B cell (primary cell): ENCODE measurements at regions not wholly inside any gene's neighbourhood (a gene's known extent, or its start where the extent isn't known, plus 50 kb on each side); places are given as distances from the start of the nearest gene placed in this dataset.

ENCODE experiments used
- ATAC-seq: fragments of 200-7000 bp; cut with Tn5 transposase; one replicate; pipeline ENCODE4 v1.10.0; 2021; ENCODE audit warnings: low read depth, mild to moderate bottlenecking, moderate number of reproducible peaks, moderate library complexity
- CTCF ChIA-PET: fragments of 350-600 bp; sonication (Branson Sonifier 250); formaldehyde crosslinking; loops from one replicate; lab custom pipeline; 2021; ENCODE audit warnings: antibody characterized with exemption, inconsistent platforms; lab: Charles Lee
- POLR2A ChIA-PET: fragments of 350-600 bp; sonication (Branson Sonifier 250); formaldehyde crosslinking; loops from one replicate; lab custom pipeline; 2021; ENCODE audit warnings: antibody characterized with exemption; lab: Charles Lee
- DNase-seq: peaks from one replicate; pipeline ENCODE4 v3.0.0; 2013
- H2AFZ ChIP-seq: 2 replicates; pipeline ENCODE4 v1.6.1; 2012; ENCODE audit warnings: mild to moderate bottlenecking, low read depth, low read length; ENCODE audit not compliant: insufficient read depth, poor library complexity, severe bottlenecking
- H3K27ac ChIP-seq, 2 donors: 1 replicate in 1 of 2; 2 replicates in 1 of 2; pipeline ENCODE4 v1.5.1; 2012 to 2013; ENCODE audit warnings: low read length in 2 of 2, mild to moderate bottlenecking in 2 of 2, moderate library complexity in 1 of 2
- H3K27me3 ChIP-seq, 4 experiments: fragments of 200-600 bp in 1 of 4; sonication (generic) in 1 of 4; replicated peaks in 1 of 4; 1 replicate in 2 of 4; 2 replicates in 2 of 4; pipeline versions ENCODE4 v1.6.1 to v1.7.0; 2013 to 2016; ENCODE audit warnings: low read length in 3 of 4, mild to moderate bottlenecking in 2 of 4, mixed read lengths in 1 of 4, moderate library complexity in 1 of 4; ENCODE audit not compliant: insufficient read depth in 4 of 4, control insufficient read depth in 3 of 4; ENCODE audit errors: control extremely low read depth in 1 of 4
- H3K36me3 ChIP-seq, 2 experiments: replicated peaks in 1 of 2; 1 replicate in 1 of 2; 2 replicates in 1 of 2; pipeline versions ENCODE4 v1.6.1 to v1.7.1; 2013; ENCODE audit warnings: low read length in 1 of 2; ENCODE audit not compliant: insufficient read depth in 2 of 2, control insufficient read depth in 1 of 2; ENCODE audit errors: control extremely low read depth in 1 of 2, extremely low read depth in 1 of 2
- H3K4me1 ChIP-seq, 2 donors: fragments of 200-600 bp in 1 of 2; sonication (generic) in 1 of 2; 1 replicate in 1 of 2; 2 replicates in 1 of 2; pipeline versions ENCODE4 v1.5.1 to v1.6.1; 2013 to 2017; ENCODE audit warnings: low read length in 2 of 2; ENCODE audit not compliant: control insufficient read depth in 2 of 2, insufficient read depth in 2 of 2
- H3K4me2 ChIP-seq: replicated peaks from 2 replicates; pipeline ENCODE3; 2012; ENCODE audit warnings: mild to moderate bottlenecking, low read depth, low read length; ENCODE audit not compliant: poor library complexity, severe bottlenecking
- H3K4me3 ChIP-seq, 5 experiments: fragments of 200-600 bp in 1 of 5; sonication (generic) in 1 of 5; 1 replicate in 3 of 5; 2 replicates in 2 of 5; pipeline versions ENCODE4 v1.5.1 to v1.7.0; 2011 to 2016; ENCODE audit warnings: low read length in 4 of 5, mild to moderate bottlenecking in 4 of 5, low read depth in 2 of 5, control low read depth in 1 of 5, moderate library complexity in 1 of 5; ENCODE audit not compliant: insufficient read depth in 1 of 5; ENCODE audit errors: control extremely low read depth in 1 of 5, extremely low read depth in 1 of 5
- H3K79me2 ChIP-seq: fragments of 200-600 bp; sonication (generic); one replicate; pipeline ENCODE4 v1.6.0; 2016; ENCODE audit warnings: low read length; ENCODE audit not compliant: control insufficient read depth, insufficient read depth
- H3K9ac ChIP-seq: fragments of 200-600 bp; sonication (generic); 2 replicates; pipeline ENCODE4 v1.6.1; 2017; ENCODE audit warnings: mild to moderate bottlenecking, low read length, moderate library complexity
- H3K9me3 ChIP-seq, 3 donors: one replicate each; pipeline versions ENCODE4 v1.6.1 to v1.7.1; 2013; ENCODE audit warnings: low read length in 2 of 3; ENCODE audit not compliant: control insufficient read depth in 2 of 3, insufficient read depth in 1 of 3; ENCODE audit errors: control extremely low read depth in 1 of 3
- H4K20me1 ChIP-seq: 2 replicates; pipeline ENCODE4 v1.6.0; 2012; ENCODE audit warnings: mild to moderate bottlenecking, low read length; ENCODE audit not compliant: insufficient read depth, control insufficient read depth, poor library complexity, severe bottlenecking
- H3K27ac Mint-ChIP-seq: one replicate; pipeline ENCODE4 v1.8.0; 2021; ENCODE audit warnings: mixed read lengths
- H3K27me3 Mint-ChIP-seq: one replicate; pipeline ENCODE4 v1.8.0; 2021; ENCODE audit warnings: mixed read lengths
- H3K4me1 Mint-ChIP-seq: one replicate; pipeline ENCODE4 v1.8.0; 2021; ENCODE audit warnings: mixed read lengths
- H3K4me3 Mint-ChIP-seq: one replicate; pipeline ENCODE4 v1.8.0; 2021; ENCODE audit warnings: mixed read lengths
- H3K9me3 Mint-ChIP-seq: one replicate; pipeline ENCODE4 v1.8.0; 2022; ENCODE audit warnings: mixed read lengths; ENCODE audit not compliant: insufficient read depth
- CTCF ChIP-seq: fragments of 200-600 bp; IDR thresholded peaks from one replicate; pipeline ENCODE4 v1.8.0; 2022; ENCODE audit warnings: antibody characterized with exemption, mild to moderate bottlenecking
- EZH2 ChIP-seq: IDR thresholded peaks from 2 replicates; pipeline ENCODE4 v1.6.1; 2012; ENCODE audit warnings: borderline replicate concordance, low read depth, mild to moderate bottlenecking, moderate library complexity, low read length; ENCODE audit not compliant: insufficient read depth, poor library complexity, severe bottlenecking
- WGBS: methylation state at CpG from one replicate; pipeline ENCODE4 v1.1.5; 2013; ENCODE audit warnings: missing lambda C conversion rate; ENCODE audit not compliant: insufficient coverage; 5-methylcytosine and 5-hydroxymethylcytosine counted together
- intact Hi-C: fragments of 100-400 bp; cut with micrococcal nuclease; formaldehyde crosslinking; loops from one replicate; pipeline ENCODE4 v1.10.0; 2022

GRCh38 chr3:107979538-107979937 is 111.3 kb downstream of the CD47 start:
- ATAC-seq (no peak), DNase-seq (no peak)
- no peak overlapping the region for H3K4me3 ChIP-seq
- no peak overlapping the region for H3K27ac ChIP-seq
- 95% methylated on average over 5 of the region's 6 CpGs for WGBS
- H3K27me3 ChIP-seq, result no peaks in the 10 kb centered on the region
- peaks cover 13% of the 10 kb centered on the region for H3K4me1 Mint-ChIP-seq
- H4K20me1 ChIP-seq, result no peaks in the 10 kb centered on the region
- intact Hi-C loops, result no loop called here
- ChIA-PET CTCF (no interaction called here), POLR2A (no interaction called here)
- no peaks in the 10 kb centered on the region for H3K36me3 ChIP-seq
- H3K9me3 ChIP-seq, result no peaks in the 10 kb centered on the region
- no peak for TF ChIP-seq EZH2
- TF ChIP-seq CTCF, result no peak
- no peak overlapping the region for H3K27ac Mint-ChIP-seq
- H3K79me2 ChIP-seq, result no peaks in the 10 kb centered on the region
- H3K4me3 Mint-ChIP-seq, result no peak overlapping the region
- no peak overlapping the region for H3K9ac ChIP-seq
- peaks cover 0 to 6% of the 10 kb centered on the region in 2 donors for H3K4me1 ChIP-seq
- H3K4me2 ChIP-seq, result no peak overlapping the region
- H2AFZ ChIP-seq, result no peak overlapping the region
- no peaks in the 10 kb centered on the region for H3K27me3 Mint-ChIP-seq
- no peaks in the 10 kb centered on the region for H3K9me3 Mint-ChIP-seq

GRCh38 chr3:107978131-107979055 is 112.4 kb downstream of the CD47 start:
- Histone ChIP-seq H3K36me3 (no peaks in the 10 kb centered on the region), H3K4me2 (no peak overlapping the region), H3K27ac (no peak overlapping the region), H3K9me3 (no peaks in the 10 kb centered on the region), H4K20me1 (no peaks in the 10 kb centered on the region), H3K4me3 (no peak overlapping the region), H3K4me1 (peaks cover 0 to 6% of the 10 kb centered on the region in 2 donors), H3K79me2 (no peaks in the 10 kb centered on the region), H2AFZ (no peak overlapping the region), H3K9ac (no peak overlapping the region), H3K27me3 (no peaks in the 10 kb centered on the region)
- DNase-seq (no peak), ATAC-seq (no peak)
- Mint-ChIP-seq H3K4me3 (no peak overlapping the region), H3K27ac (no peak overlapping the region), H3K27me3 (no peaks in the 10 kb centered on the region), H3K9me3 (no peaks in the 10 kb centered on the region), H3K4me1 (peaks cover 13% of the 10 kb centered on the region)
- CTCF ChIA-PET, result interaction anchor here (0.6 kb wide), 1 partner anchor 341 kb away, joined by 3 read pairs; no protein-coding TSS in a partner anchor
- WGBS, result 86% methylated on average over 2 of the region's 6 CpGs
- intact Hi-C loops, result no loop called here
- POLR2A ChIA-PET, result no interaction called here
- no peak for TF ChIP-seq CTCF
- no peak for TF ChIP-seq EZH2
